ENCODE measurements at regions not wholly inside any gene's neighbourhood (a gene's known extent, or its start where the extent isn't known, plus 50 kb on each side); places are given as distances from the start of the nearest gene placed in this dataset.

- TF ChIP-seq POLR2A (IDR thresholded peaks at IDR 0.05): no peak
- no peak for TF ChIP-seq CTCF (IDR thresholded peaks at IDR 0.05)
These were observed 207.5 kb upstream of the EPHA4 start for GRCh38 chr2:221779614-221780067.
